Stimulated activated CD8-positive, alpha-beta memory T cell treated with anti-CD3 and anti-CD28 coated beads, Interleukin-4, amount 100 ng/mL, for 1 hour (primary cell): ENCODE measurements at regions not wholly inside any gene's neighbourhood (a gene's known extent, or its start where the extent isn't known, plus 50 kb on each side); places are given as distances from the start of the nearest gene placed in this dataset.

Experiments used
- DNase-seq, 2 donors: peaks; one replicate each; pipeline ENCODE4 v3.0.0-alpha.2; 2020; ENCODE audit warnings: low read depth in 2 of 2, low spot score in 1 of 2

DNA sequence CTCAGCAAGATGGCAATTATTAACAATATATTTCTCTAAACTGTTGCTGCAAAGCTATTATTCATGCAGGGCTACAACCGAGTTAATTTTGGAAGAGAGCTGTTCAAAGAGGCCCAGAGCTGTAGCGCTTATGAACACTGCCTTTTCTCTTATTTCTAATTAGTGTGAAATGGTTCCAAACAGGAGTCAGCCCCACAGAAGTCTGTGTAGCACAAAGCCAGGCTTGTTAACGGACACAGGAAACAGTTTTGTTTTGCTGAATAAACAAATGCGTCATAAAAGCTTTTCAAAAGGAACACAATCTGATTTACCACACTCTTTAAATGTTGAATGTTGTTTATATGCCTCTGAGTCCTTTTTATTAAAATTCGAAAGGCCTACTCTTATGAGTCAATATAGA, 396.5 kb downstream of the ANXA1 start:
- no peak for DNase-seq

DNA sequence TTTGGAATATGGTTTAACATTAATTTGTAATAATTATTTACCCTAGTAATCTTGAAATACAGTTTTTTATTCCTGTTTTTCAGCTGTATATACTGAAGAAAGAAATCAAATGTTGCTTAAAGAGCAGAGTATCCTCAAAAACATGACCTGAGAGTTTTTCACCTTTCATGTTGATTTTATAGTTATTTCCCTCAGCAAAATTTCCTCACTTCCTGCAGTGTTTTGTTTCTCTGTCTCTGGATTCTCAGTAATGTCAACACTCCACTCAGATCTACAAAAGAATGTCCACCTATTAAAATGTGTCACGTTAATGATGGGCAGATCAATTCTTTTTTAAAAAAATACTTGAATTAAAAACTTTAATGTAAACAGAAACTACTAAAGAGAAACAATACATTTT, 398.3 kb downstream of the ANXA1 start:
- no peak for DNase-seq

DNA sequence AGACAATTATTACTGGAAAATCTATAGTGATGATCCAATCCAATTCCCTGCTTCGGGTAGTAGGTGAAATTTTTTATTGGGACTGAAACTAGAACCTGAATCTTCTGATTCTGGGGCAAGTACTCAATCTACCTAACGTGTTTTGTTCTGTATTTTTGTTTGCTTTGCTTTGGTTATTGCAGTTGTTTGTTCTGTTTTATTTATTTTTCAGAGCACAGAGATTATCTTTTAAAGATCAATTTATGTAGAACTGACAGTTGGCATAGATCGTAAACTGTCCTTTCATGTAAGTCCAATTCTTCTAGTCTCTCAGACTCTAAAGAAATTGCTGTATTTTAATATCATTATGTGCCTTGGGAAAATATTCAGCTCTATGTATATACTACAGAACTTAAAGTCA, 401.6 kb downstream of the ANXA1 start:
- no peak for DNase-seq

DNA sequence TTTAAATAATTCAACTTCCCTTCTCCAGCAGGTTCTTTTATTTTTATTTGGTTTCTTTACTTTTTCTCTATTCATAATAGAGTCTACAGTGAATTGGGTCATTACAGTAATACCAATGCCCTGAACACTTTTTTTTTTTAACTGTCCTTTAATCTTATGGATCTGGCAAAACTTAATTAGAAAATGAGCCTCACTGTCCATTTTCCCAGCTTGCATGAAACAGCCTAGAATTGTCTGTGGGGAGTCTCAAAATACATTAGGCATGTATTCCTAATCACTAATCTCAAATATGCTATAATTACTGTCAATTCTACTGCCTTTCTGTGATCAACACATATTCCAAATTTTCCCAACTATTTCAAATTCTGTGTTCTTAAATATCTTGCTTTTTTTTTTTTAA, 406.8 kb downstream of the ANXA1 start:
- no peak for DNase-seq

DNA sequence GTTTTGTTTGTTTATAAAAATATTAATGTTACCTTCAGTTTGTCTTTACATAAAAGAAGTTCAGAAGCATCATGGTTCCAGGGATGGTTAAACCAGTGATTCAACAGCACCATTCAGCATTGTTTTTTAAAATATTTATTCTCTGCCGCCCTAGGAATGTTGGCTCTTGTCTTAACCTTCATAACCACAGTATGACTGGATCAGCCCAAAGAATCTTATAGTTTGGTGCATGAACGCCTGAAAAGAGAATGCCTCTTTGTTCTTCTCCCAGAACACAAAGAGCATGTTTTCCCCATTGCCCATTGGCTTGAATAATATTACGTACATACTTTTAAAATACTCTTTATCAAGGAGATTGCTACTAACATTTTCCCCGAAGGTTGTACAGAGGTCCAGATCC, 413.4 kb downstream of the ANXA1 start:
- DNase-seq = no peak

DNA sequence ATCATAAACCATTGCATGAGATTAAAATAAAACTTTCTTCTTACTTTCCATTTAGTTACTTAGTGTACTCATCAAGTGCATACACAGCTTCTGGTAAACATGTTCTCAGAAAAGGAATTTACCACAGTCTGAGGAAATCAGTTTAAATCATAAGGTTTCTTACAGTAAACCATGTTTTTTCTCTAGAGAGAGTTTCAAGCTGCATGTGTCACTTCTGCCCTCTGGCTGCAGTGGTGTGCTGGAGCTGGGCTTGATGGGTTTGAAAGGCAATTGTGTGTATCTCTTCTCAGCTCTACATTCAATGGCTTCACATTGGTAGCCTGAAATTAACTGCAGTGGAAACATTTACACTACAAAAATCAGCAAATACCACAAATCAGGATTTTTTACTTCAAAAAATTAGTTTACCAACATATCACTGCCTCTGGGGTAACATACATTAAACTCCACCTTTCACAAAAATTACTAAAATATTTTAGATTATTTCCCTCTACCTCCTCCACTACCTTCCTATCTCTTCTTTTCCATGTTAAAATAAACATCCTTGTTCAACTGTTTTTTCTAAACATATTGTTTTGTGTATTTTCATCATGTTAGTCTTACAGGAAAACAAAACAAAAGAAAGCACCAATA, 414.3 kb downstream of the ANXA1 start:
- DNase-seq = no peak

DNA sequence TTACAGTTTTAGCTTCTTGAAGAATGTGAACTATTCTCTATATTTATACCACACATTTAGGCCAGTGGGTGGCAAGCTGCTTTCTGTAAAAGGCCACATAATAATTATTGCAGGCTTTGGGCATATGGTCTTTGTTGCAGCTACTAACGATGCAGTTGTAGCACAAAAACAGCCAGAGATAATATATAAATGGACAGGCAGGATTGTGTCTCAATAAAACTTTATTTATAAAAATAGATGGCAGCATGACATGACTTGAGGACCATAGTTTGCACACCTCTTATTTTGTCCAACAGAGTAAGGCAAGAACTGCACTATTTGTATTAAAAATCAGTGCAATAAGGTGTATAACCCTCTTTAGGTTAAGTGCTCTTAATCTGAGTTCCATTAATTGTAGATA, 415.0 kb downstream of the ANXA1 start:
- DNase-seq = no peak

DNA sequence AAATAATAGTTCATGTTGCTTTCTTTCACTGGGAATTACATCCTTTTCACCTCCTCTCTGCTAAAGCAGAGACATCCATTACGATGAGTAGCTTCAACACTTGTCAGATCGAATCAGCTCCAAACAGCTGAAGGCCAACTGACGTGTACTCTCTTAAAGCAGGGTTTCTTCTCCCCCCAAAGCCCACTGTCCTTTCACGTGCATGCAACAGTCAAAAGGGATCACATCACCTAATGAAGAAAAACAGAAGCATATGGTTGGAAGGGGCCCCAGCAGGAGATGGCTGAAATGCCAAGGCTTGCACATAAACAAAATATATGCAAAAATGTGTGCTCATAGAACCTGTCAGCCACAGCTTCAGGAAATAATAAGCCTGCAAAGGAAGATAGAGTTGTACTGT, 421.6 kb downstream of the ANXA1 start:
- DNase-seq = no peak

DNA sequence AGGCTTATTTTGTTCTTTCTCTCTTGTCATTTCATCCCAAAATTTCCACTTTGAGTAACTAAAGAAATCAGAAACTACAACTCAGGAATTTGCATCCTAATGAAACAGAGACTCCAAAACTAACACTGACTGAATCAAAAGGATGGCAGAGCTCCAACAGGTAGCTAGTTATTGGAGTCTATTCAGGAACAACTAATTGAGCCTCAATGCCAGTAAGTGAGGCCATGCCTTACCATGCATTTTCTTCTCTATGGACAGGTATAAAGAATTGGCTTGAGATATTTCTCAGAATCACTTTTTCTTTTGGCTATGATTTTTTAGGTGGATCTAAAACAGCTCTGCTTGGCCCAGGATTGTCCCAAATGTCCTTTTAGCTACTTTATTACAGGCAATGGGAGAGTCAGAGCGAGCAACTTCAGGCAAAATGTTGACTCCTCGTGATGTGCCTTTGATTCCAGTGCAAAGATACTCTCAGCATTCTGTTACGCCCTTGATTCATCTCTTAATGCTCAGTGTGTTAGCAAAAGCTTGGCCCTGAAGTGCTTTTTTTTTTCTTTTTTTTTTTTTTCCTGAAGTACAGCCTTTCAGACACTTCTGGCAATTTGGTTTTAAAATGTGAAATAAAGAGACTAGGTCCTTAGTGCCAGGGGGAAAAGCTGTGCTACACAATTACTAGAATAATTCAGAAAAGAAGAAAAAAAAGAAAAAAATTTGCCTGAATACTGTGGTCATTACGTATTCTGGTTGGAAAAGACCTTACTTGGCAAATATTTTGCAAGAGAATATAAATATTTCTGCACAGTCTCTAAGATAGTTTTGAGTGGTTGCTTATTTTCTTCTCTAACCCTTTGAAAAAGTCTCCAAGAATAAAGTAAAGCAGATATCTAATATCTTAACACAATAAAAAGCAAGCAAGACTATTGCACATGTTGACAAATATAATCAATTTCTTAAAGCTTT, 423.7 kb downstream of the ANXA1 start:
- DNase-seq = no peak

DNA sequence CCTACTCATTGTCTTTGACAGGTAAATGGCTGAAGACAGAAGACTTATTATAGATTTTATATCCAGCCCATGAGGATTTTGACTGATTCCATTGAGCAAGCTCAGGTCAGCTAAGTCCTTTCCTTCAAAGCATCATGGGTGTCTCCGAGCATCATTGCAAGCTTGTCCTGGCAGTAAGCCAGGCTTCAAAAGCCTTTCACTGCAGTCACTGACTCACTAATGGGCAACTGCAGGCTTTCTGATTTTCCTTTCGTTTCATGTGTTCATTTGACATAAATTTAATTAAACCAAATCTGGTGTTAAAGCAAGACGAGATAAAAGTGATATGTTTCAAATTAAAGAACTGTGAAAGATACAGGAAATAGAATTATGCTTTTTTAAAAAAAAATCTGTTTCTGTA, 426.2 kb downstream of the ANXA1 start:
- DNase-seq = no peak

DNA sequence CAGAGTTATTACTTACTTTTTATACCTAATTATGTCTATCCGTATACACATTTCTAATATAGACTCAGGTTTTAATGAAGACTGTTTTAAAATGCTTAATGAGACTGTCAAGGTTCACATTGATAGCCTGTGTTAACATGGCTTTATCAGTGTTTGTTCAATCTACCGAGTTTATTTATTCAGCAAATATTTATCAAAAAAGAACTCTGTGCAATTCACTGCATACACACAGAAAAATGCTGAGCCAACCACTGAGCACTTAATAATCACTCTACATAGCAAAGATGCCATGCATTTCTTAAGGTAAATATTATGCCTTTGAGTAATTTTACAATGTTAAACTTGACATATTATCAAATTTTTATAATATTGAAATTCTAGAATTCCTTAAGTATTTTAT, 428.2 kb downstream of the ANXA1 start:
- no peak for DNase-seq

DNA sequence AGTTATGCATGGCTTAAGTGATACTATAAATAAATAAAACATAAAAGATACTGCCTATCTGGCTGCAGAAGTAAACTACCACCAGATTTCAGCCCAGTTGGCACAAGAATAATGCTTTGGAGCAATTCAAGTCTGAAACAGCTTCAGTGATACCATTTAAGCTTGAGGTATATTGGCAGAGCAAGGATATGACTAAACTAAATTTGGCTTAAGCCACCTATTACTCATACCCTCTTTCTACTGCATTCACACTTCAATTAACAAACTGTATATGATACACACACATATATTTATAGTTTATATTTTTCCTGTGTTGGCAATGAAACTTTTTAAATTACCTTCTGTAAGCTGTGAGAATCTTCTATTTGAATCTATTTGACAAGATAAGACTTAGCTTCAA, 431.9 kb downstream of the ANXA1 start:
- no peak for DNase-seq

DNA sequence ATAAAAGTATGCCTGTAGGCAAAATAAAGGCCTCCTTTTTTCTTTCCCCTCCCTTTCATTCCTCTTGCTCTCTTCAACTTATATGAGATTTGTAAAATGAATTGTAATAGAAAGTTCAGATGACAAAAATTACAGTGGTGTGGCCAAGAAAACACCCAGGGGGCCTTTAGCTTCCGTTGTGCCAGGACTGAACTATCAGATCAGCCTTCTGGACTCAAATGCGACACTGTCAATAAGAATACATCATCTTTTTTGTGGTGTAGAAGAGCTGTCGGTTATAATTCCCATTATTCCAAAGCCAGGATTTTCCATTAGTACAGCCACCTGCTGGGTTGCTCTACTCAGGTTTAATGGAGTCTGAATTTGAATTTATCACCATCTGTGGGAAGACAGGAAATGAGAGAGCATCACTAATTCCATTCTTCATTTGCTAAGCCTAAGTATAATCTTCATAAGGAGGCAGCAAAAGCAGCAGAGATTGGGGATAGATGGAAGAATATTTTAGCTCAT, 443.4 kb downstream of the ANXA1 start:
- DNase-seq = no peak

DNA sequence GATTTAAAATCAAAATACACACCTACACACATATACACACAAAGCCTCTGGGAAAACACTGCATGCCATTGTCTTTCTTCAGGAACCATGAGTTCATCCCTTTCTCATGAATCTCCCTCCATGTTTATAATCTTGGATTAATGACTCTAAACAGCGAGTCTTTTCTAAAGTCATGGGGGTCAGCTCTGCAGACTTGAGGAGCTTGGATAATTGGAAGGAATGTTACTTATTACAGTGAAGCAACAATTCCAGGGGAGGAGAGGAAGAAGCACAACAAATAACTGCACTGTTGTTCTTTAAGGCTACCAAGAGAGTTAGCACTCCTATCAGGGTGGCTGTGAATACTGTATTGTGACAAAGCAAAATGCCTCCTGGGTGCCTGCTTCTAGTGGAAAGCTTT, 444.7 kb downstream of the ANXA1 start:
- DNase-seq = no peak

DNA sequence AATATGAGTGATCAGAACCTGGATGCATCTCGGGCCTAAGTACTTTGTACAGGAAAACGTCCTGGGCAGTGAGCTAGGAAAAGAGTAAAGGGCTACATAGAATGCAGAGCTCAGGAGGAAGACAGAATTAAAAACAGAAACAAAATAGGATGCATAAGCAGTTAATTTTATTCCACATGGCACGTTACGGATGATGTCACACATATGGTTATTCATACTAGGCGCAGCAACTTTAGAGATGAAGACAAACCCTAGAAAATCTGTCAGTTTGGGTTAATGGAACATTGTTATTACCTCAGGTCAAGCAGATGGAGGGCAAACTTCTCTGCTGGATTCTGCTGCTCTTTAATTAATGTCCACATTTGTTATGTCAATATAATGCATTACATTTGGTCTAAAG, 445.4 kb downstream of the ANXA1 start:
- DNase-seq = no peak

DNA sequence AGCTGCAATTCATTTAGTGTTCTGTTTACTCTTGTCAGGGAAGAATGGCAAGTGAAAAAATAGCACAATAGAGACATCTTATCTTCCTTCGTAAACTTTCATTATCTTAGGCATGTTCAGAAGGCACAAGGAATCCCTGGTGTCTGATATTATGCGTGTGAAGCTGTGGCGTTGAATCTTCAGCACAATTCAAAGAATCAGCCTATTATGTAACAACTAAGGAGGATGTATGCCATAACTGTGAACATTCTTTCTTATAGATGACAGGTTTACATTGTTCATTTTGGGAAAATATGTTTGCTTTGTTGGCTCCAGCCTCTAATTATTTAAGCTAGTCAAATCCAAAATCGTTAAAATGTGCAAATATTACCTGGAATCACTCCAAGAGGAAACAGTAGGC, 446.1 kb downstream of the ANXA1 start:
- no peak for DNase-seq

DNA sequence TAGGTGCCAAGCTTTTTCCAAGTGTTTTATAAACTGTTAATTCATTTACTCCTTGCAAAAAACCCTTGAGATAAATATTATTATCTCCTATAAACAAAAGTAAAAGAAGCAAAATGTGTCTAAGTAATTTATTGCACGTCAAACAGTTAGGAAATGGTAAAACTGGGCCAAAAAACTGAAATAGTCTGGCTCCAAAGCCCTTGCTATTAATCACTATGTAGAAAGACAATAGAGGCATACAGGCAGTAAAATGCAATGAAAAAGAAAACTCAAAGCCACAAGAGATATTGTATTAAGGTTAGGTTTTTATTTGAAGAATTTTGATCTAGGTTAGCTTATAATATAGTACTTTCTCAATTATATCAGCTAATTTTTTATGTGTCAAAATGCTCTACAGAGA, 457.7 kb downstream of the ANXA1 start:
- DNase-seq = no peak

DNA sequence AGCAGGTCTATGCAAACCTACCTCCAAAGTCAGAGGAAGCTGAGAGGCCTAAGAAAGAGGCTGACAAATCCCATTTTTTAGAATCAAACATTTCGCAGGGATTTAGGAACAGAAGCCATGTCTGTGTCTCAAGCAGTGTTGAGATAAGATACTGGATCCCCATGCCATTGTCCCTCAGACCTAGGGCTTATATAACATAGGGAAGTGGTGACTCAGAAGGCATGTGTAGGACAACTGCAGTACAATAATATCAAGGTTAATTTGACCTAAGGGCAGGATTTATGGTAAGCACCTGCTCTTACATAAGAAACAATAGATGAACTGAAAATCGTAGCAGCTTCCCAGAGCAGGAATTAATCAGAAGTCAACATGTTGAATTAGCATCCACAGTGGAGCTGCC, 459.4 kb downstream of the ANXA1 start:
- no peak for DNase-seq

DNA sequence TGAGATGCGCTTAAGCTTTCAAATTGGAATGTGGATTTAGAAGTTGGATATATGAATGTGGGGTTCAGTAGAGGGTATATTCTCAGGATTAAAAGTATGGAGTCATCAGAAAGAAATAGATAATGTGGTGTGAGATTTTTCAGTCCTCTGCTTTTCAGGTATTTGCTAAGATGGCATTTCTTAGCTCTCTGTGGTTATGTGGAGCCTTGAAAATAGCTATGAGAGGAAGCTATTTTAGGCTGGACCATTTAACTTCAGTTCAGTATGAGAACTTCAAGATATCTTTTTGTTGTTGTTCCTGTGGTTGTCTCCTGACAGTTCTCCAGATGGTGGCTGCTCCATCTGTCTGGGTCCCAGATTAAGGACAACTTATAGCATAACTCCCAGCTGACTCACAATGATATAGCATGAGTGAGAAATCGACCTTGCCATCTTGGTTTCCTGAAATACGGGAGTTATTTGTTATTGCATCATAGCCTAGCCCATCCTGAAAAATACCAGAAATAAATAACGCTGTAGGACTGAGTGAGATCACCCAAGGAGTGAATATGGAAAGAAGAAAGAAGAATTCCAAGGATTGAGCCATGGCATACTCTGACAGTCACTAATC, 461.5 kb downstream of the ANXA1 start:
- no peak for DNase-seq

DNA sequence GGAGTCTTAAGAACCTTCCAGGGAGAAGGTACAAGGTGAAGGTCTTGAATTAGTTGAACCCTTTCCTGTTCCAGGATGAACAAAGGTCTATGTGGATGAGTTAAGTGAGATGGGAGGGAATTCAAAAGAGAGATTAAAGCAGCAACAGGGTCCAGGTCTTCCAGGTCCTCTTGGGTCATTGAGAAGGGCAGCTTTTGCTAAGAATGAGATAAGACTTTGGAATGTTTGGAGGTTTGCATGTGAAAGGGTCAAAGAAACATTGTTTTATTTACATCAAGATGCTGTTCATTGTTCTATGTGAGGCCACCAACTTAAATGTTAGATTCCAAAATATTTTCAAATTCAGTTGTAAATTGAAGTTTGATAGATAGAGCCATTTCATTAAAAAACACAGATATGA, 463.9 kb downstream of the ANXA1 start:
- DNase-seq = no peak

DNA sequence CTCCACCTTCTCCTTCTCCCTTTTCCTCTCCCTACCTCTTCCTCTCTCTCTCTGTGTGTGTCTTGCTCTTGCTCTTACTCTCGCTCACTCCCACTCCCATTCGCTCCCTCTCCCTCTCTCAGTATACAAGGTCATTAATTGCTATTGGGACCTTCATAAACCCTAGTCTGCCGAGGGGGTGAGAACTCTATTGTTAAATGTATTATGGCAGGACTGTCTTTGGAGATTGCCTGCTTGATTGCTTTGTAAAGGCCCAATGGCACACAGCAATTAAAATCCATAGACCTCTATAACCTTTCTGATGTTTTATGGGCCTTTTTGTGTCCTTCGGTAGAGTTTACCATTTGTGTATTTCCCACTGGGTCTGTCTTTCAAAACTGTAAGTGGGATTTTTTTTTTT, 465.9 kb downstream of the ANXA1 start:
- no peak for DNase-seq

DNA sequence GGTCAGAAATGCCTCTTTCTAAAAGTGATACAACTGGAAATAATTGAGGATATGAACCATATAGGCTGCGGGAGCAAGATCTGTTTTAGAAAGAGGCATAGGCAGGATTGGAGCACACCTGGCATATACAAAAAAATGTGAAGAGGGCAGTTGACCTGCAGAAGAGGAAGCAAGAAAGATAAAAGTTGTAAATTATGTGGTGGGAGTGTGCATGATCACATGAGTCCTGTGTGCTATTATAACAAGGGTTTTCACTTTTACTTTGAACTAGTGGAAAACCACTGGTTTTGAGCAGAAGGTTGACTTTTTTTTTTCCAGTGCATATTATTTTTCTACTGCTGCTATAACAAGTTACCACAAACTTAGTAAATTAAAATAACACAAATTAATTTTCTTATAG, 489.3 kb downstream of the ANXA1 start:
- DNase-seq = no peak
